Neural progenitor cell (in vitro differentiated cells): ENCODE measurements at regions not wholly inside any gene's neighbourhood (a gene's known extent, or its start where the extent isn't known, plus 50 kb on each side); places are given as distances from the start of the nearest gene placed in this dataset.

Experiments used
- DNase-seq: peaks from one replicate; pipeline ENCODE4 v3.0.0-alpha.2; 2016; ENCODE audit warnings: low spot score
- H2AFZ ChIP-seq: fragments of 200-600 bp; sonication (generic); replicated peaks from 2 replicates; pipeline ENCODE4 v1.6.1; 2016; ENCODE audit warnings: antibody characterized with exemption
- H3F3A ChIP-seq: fragments of 200-600 bp; sonication (generic); 2 replicates; pipeline ENCODE4 v1.6.1; 2016; ENCODE audit warnings: antibody characterized with exemption, low read depth
- H3K27ac ChIP-seq: fragments of 200-600 bp; sonication (generic); 2 replicates; pipeline ENCODE4 v1.5.1; 2016; ENCODE audit warnings: mild to moderate bottlenecking
- H3K27me3 ChIP-seq: fragments of 200-600 bp; sonication (generic); 2 replicates; pipeline ENCODE4 v1.6.1; 2016; ENCODE audit warnings: mild to moderate bottlenecking, moderate library complexity
- H3K36me3 ChIP-seq: fragments of 200-600 bp; sonication (generic); 2 replicates; pipeline ENCODE4 v1.5.1; 2016
- H3K4me1 ChIP-seq: fragments of 200-600 bp; sonication (generic); 2 replicates; pipeline ENCODE4 v1.6.1; 2016; ENCODE audit warnings: mixed run types
- H3K4me2 ChIP-seq: fragments of 200-600 bp; sonication (generic); 2 replicates; pipeline ENCODE4 v1.6.1; 2016
- H3K4me3 ChIP-seq: fragments of 200-600 bp; sonication (generic); 2 replicates; pipeline ENCODE4 v1.5.1; 2016
- H3K79me2 ChIP-seq: fragments of 200-600 bp; sonication (generic); 2 replicates; pipeline ENCODE4 v1.6.1; 2016; ENCODE audit warnings: low read depth
- H3K9ac ChIP-seq: fragments of 200-600 bp; sonication (generic); 2 replicates; pipeline ENCODE4 v1.6.1; 2016
- H3K9me3 ChIP-seq: fragments of 200-600 bp; sonication (generic); 2 replicates; pipeline ENCODE4 v1.5.1; 2016; ENCODE audit warnings: low read depth
- H4K20me1 ChIP-seq: fragments of 200-600 bp; sonication (generic); 2 replicates; pipeline ENCODE4 v1.6.1; 2016; ENCODE audit warnings: low read depth
- H3K27ac Mint-ChIP-seq: 3 replicates; pipeline ENCODE4 v1.8.0; 2021; ENCODE audit warnings: mixed read lengths
- H3K27me3 Mint-ChIP-seq: 2 replicates; pipeline ENCODE4 v1.8.0; 2022; ENCODE audit warnings: low read depth, mild to moderate bottlenecking, inconsistent platforms, moderate library complexity, mixed read lengths; ENCODE audit not compliant: insufficient read depth
- H3K36me3 Mint-ChIP-seq: 3 replicates; pipeline ENCODE4 v1.8.0; 2021; ENCODE audit warnings: mixed read lengths
- H3K4me1 Mint-ChIP-seq: 3 replicates; pipeline ENCODE4 v1.8.0; 2021; ENCODE audit warnings: mixed read lengths
- H3K4me3 Mint-ChIP-seq: 3 replicates; pipeline ENCODE4 v1.8.0; 2021; ENCODE audit warnings: mild to moderate bottlenecking, moderate library complexity, mixed read lengths
- H3K9me3 Mint-ChIP-seq: 3 replicates; pipeline ENCODE4 v1.8.0; 2020; ENCODE audit warnings: mixed read lengths
- CTCF ChIP-seq: fragments of 200-600 bp; sonication (generic); IDR thresholded peaks from 2 replicates; pipeline ENCODE4 v1.5.1; 2017; ENCODE audit warnings: antibody characterized with exemption, mild to moderate bottlenecking
- EZH2 ChIP-seq: fragments of 200-600 bp; sonication (generic); IDR thresholded peaks from 2 replicates; pipeline ENCODE4 v1.6.1; 2017; ENCODE audit warnings: antibody characterized with exemption, mild to moderate bottlenecking, moderate library complexity
- EZH2phosphoT487 ChIP-seq: fragments of 200-600 bp; sonication (generic); IDR thresholded peaks from 2 replicates; pipeline ENCODE4 v1.6.1; 2017; ENCODE audit warnings: antibody characterized with exemption

DNA sequence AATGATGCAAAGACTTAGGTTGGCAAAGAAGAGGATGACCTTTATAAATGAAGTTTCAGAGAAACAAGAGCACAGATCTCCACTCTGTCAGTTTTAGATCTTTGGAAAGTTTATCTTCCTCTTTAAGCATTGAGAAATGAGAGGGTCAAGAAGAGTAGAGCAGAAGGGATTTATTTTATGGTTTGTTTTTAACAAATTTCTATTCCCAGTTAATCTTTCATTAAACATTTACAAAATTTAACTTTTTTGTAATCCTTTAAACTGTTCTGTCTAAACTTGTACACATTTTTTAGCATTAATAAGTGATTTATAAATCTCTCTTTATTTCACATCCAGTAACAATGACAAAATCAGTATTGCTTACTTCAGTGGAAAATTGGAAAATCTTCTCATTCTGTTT is 875.0 kb upstream of the IGFBP7 start:
- Mint-ChIP-seq H3K4me3 (no peak overlapping the region), H3K27ac (no peak overlapping the region), H3K27me3 (no peaks in the 10 kb centered on the region), H3K36me3 (no peaks in the 10 kb centered on the region), H3K4me1 (peaks cover 4% of the 10 kb centered on the region), H3K9me3 (no peaks in the 10 kb centered on the region)
- H4K20me1 ChIP-seq: no peaks in the 10 kb centered on the region
- no peaks in the 10 kb centered on the region for H3F3A ChIP-seq
- H3K4me3 ChIP-seq: no peak overlapping the region
- H2AFZ ChIP-seq: no peak overlapping the region
- H3K79me2 ChIP-seq: no peaks in the 10 kb centered on the region
- no peak overlapping the region for H3K9ac ChIP-seq
- H3K4me1 ChIP-seq: peaks cover 9% of the 10 kb centered on the region
- no peak overlapping the region for H3K27ac ChIP-seq
- DNase-seq: no peak
- H3K9me3 ChIP-seq: no peaks in the 10 kb centered on the region
- no peak for TF ChIP-seq EZH2phosphoT487
- TF ChIP-seq EZH2: no peak
- no peak for TF ChIP-seq CTCF
- no peak overlapping the region for H3K4me2 ChIP-seq
- H3K27me3 ChIP-seq: no peaks in the 10 kb centered on the region
- H3K36me3 ChIP-seq: no peaks in the 10 kb centered on the region

DNA sequence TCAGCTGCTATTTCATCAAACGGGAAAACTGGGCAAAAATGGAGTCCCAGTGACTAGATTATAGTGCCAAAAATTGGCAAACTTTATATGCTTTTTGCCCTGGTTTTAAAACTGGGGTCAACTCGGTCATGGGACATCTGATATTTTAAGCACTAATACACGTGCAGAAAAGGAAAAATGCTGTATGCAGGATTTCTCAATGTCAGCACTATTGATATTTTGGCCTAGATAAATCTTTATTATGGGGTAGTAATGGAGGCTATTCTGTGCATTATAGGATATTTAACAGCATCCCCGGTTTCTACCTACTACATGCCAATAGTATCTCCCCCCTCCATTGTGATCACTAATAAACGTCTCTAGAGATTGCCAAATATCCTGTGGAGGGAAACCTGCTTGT is 870.9 kb upstream of the IGFBP7 start:
- no peaks in the 10 kb centered on the region for H4K20me1 ChIP-seq
- H3K79me2 ChIP-seq: no peaks in the 10 kb centered on the region
- H3K4me2 ChIP-seq: no peak overlapping the region
- no peaks in the 10 kb centered on the region for H3K27me3 ChIP-seq
- Mint-ChIP-seq H3K36me3 (no peaks in the 10 kb centered on the region), H3K27ac (no peak overlapping the region), H3K4me3 (no peak overlapping the region), H3K4me1 (peaks cover 6% of the 10 kb centered on the region), H3K27me3 (no peaks in the 10 kb centered on the region), H3K9me3 (no peaks in the 10 kb centered on the region)
- H2AFZ ChIP-seq: no peak overlapping the region
- H3K4me3 ChIP-seq: no peak overlapping the region
- no peaks in the 10 kb centered on the region for H3K36me3 ChIP-seq
- DNase-seq: no peak
- no peaks in the 10 kb centered on the region for H3K4me1 ChIP-seq
- no peak overlapping the region for H3K27ac ChIP-seq
- H3K9me3 ChIP-seq: no peaks in the 10 kb centered on the region
- no peaks in the 10 kb centered on the region for H3F3A ChIP-seq
- no peak for TF ChIP-seq EZH2
- no peak for TF ChIP-seq CTCF
- TF ChIP-seq EZH2phosphoT487: no peak
- H3K9ac ChIP-seq: no peak overlapping the region

GRCh38 chr4:57974821-57975220 is 864.6 kb upstream of the IGFBP7 start:
- no peak overlapping the region for H2AFZ ChIP-seq
- no peaks in the 10 kb centered on the region for H3K27me3 Mint-ChIP-seq
- no peaks in the 10 kb centered on the region for H3K4me1 ChIP-seq
- no peak overlapping the region for H3K4me2 ChIP-seq
- H3K4me1 Mint-ChIP-seq: peaks cover 4% of the 10 kb centered on the region
- H3K36me3 Mint-ChIP-seq: no peaks in the 10 kb centered on the region
- no peaks in the 10 kb centered on the region for H3K9me3 Mint-ChIP-seq
- H3K4me3 ChIP-seq: no peak overlapping the region
- H3K27me3 ChIP-seq: no peaks in the 10 kb centered on the region
- TF ChIP-seq CTCF (no peak), EZH2 (no peak), EZH2phosphoT487 (no peak)
- H3K27ac ChIP-seq: no peak overlapping the region
- no peak overlapping the region for H3K27ac Mint-ChIP-seq
- no peaks in the 10 kb centered on the region for H3K36me3 ChIP-seq
- H3K9me3 ChIP-seq: no peaks in the 10 kb centered on the region
- H4K20me1 ChIP-seq: no peaks in the 10 kb centered on the region
- no peaks in the 10 kb centered on the region for H3K79me2 ChIP-seq
- H3F3A ChIP-seq: no peaks in the 10 kb centered on the region
- no peak overlapping the region for H3K4me3 Mint-ChIP-seq
- no peak overlapping the region for H3K9ac ChIP-seq
- DNase-seq: no peak

DNA sequence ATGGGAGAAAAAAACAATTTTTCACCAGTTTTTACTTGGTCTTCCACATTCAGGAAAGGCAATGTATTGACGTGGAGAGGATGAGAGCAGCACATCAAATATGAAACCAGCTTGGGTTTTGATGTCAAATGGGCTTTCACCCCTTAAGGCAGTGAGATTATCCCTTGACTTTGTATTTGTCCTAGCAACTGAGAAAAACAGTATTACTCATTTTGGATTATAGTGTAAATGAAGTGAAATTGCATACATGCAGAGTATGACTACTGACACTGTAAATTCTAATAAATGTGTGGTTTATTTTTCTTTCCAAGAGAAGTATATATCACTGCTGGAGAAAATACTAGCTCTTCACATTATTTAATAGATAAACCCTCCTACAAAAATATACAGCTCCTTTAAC is 863.6 kb upstream of the IGFBP7 start:
- H3K27ac Mint-ChIP-seq: no peak overlapping the region
- no peak for TF ChIP-seq CTCF
- TF ChIP-seq EZH2phosphoT487: no peak
- TF ChIP-seq EZH2: no peak
- Histone ChIP-seq H3K36me3 (no peaks in the 10 kb centered on the region), H3K79me2 (no peaks in the 10 kb centered on the region), H3K9ac (no peak overlapping the region), H3K27ac (no peak overlapping the region), H3K27me3 (no peaks in the 10 kb centered on the region), H4K20me1 (no peaks in the 10 kb centered on the region), H3K4me2 (no peak overlapping the region), H3F3A (no peaks in the 10 kb centered on the region), H3K9me3 (no peaks in the 10 kb centered on the region), H2AFZ (no peak overlapping the region), H3K4me3 (no peak overlapping the region), H3K4me1 (no peaks in the 10 kb centered on the region)
- H3K36me3 Mint-ChIP-seq: no peaks in the 10 kb centered on the region
- H3K9me3 Mint-ChIP-seq: no peaks in the 10 kb centered on the region
- no peaks in the 10 kb centered on the region for H3K4me1 Mint-ChIP-seq
- H3K4me3 Mint-ChIP-seq: no peak overlapping the region
- DNase-seq: no peak
- H3K27me3 Mint-ChIP-seq: no peaks in the 10 kb centered on the region
